Panc1 (cell line): ENCODE measurements at regions not wholly inside any gene's neighbourhood (a gene's known extent, or its start where the extent isn't known, plus 50 kb on each side); places are given as distances from the start of the nearest gene placed in this dataset.
A peak's percentile ranks its signal among the peaks of the same experiment; 100 is the strongest.

ENCODE experiments used
- ATAC-seq: fragments of 200-7000 bp; cut with Tn5 transposase; 2 replicates; pipeline ENCODE4 v1.9.1; 2020; ENCODE audit warnings: mild to moderate bottlenecking, moderate library complexity
- BruUV-seq: library from RNA; stranded (reverse); fragments of 400-500 nt; replicated peaks from 2 replicates; lab custom pipeline; 2021; lab: Mats Ljungman, UMichigan
- CTCF ChIA-PET: fragments of 300-600 bp; sonication (Branson Sonifier 250); formaldehyde crosslinking; loops from one replicate; lab custom pipeline; 2022; ENCODE audit warnings: antibody characterized with exemption; lab: Charles Lee
- POLR2A ChIA-PET: fragments of 300-600 bp; sonication (Branson Sonifier 250); formaldehyde crosslinking; loops from one replicate; lab custom pipeline; 2022; ENCODE audit warnings: antibody characterized with exemption; lab: Charles Lee
- DNase-seq: peaks from one replicate; pipeline ENCODE4 v3.0.0-alpha.2; 2010; ENCODE audit warnings: low read depth, low spot score
- H3K27ac ChIP-seq: 2 replicates; pipeline ENCODE4 v1.5.1; 2011; ENCODE audit warnings: mild to moderate bottlenecking, low read length, inconsistent platforms
- H3K27me3 ChIP-seq: fragments of 200-500 bp; sonication (Bioruptor generic); 2 replicates; pipeline ENCODE4 v1.6.0; 2014; ENCODE audit warnings: low read length, inconsistent platforms; ENCODE audit not compliant: control insufficient read depth, insufficient read depth
- H3K36me3 ChIP-seq: fragments of 200-500 bp; sonication (Bioruptor generic); 2 replicates; pipeline ENCODE4 v1.5.1; 2014; ENCODE audit warnings: inconsistent platforms, mild to moderate bottlenecking, low read length, moderate library complexity; ENCODE audit not compliant: control insufficient read depth, insufficient read depth
- H3K4me1 ChIP-seq: 2 replicates; pipeline ENCODE4 v1.5.1; 2011; ENCODE audit warnings: inconsistent platforms, mild to moderate bottlenecking, low read length, moderate library complexity; ENCODE audit not compliant: control insufficient read depth, insufficient read depth
- H3K4me3 ChIP-seq, 2 experiments: 2 replicates each; pipeline ENCODE4 v1.5.1; 2011 to 2012; ENCODE audit warnings: low read depth in 2 of 2, low read length in 2 of 2, mild to moderate bottlenecking in 2 of 2, inconsistent platforms in 1 of 2, moderate library complexity in 1 of 2
- H3K9me3 ChIP-seq: fragments of 200-500 bp; sonication (Bioruptor generic); 2 replicates; pipeline ENCODE4 v1.5.1; 2014; ENCODE audit warnings: low read depth, mild to moderate bottlenecking, inconsistent platforms, low read length, moderate library complexity; ENCODE audit not compliant: control insufficient read depth, insufficient read depth
- POLR2AphosphoS5 ChIP-seq: IDR thresholded peaks from 2 replicates; pipeline ENCODE4 v1.6.1; 2012; ENCODE audit warnings: mild to moderate bottlenecking, low read depth, low read length, moderate library complexity
- SIN3A ChIP-seq: IDR thresholded peaks from 2 replicates; pipeline ENCODE4 v1.6.1; 2012; ENCODE audit warnings: low read depth, mild to moderate bottlenecking, low read length, moderate library complexity, borderline replicate concordance; ENCODE audit not compliant: insufficient read depth
- TCF7L2 ChIP-seq: IDR thresholded peaks from 2 replicates; pipeline ENCODE4 v1.6.1; 2011; ENCODE audit warnings: mild to moderate bottlenecking, low read depth, low read length, inconsistent platforms
- in situ Hi-C: cut with HindIII; loops from 2 replicates; pipeline ENCODE4 v1.10.0; 2016; ENCODE audit warnings: low sequenced_read_pairs, low pct_unique_long_range_greater_than_20kb
- intact Hi-C: fragments of 100-400 bp; cut with micrococcal nuclease; formaldehyde crosslinking; loops from one replicate; pipeline ENCODE4 v1.10.0; 2022; ENCODE audit not compliant: unreplicated experiment
- TF ChIP-seq, protein P1 (sequence below): fragments of 450-650 bp; IDR thresholded peaks from 2 replicates; pipeline ENCODE4 v1.5.1; 2017; ENCODE audit warnings: mild to moderate bottlenecking
- TF ChIP-seq, protein P2 (sequence below), 2 experiments: IDR thresholded peaks; 2 replicates each; pipeline ENCODE4 v1.6.1; 2011 to 2012; ENCODE audit warnings: low read depth in 2 of 2, control low read depth in 1 of 2, low read length in 1 of 2, mild to moderate bottlenecking in 1 of 2, moderate library complexity in 1 of 2; ENCODE audit not compliant: insufficient read depth in 1 of 2

DNA sequence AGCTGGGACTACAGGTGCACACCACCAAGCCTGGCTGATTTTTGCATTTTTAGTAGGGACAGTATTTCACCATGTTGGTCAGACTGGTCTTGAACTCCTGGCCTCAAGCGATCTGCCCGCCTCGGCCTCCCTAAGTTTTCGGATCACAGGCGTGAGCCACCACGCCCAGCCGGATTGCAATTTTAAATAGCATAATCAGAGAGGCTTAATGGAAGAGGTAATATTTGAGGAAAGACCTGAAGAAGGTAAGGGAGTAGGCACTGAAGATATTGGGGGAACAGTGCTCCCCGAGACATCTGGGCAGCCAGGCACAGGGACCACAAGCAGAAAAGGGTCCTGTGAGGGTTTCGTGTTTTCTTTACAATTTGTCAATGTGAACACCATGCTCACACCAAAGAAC, 61.4 kb upstream of the USP6NL start:
- CTCF ChIA-PET: no interaction called here
- Histone ChIP-seq H3K4me1 (no peaks in the 10 kb centered on the region), H3K36me3 (no peaks in the 10 kb centered on the region), H3K4me3 (no peak overlapping the region), H3K27ac (no peak overlapping the region), H3K27me3 (no peaks in the 10 kb centered on the region), H3K9me3 (no peaks in the 10 kb centered on the region)
- ATAC-seq (no peak), DNase-seq (no peak)
- intact Hi-C loops: no loop called here
- BruUV-seq: no TSS peak
- in situ Hi-C loops: no loop called here
- POLR2A ChIA-PET: no interaction called here
- TF ChIP-seq SIN3A: no peak
- TF ChIP-seq POLR2AphosphoS5: no peak
- TF ChIP-seq, protein P1, sequence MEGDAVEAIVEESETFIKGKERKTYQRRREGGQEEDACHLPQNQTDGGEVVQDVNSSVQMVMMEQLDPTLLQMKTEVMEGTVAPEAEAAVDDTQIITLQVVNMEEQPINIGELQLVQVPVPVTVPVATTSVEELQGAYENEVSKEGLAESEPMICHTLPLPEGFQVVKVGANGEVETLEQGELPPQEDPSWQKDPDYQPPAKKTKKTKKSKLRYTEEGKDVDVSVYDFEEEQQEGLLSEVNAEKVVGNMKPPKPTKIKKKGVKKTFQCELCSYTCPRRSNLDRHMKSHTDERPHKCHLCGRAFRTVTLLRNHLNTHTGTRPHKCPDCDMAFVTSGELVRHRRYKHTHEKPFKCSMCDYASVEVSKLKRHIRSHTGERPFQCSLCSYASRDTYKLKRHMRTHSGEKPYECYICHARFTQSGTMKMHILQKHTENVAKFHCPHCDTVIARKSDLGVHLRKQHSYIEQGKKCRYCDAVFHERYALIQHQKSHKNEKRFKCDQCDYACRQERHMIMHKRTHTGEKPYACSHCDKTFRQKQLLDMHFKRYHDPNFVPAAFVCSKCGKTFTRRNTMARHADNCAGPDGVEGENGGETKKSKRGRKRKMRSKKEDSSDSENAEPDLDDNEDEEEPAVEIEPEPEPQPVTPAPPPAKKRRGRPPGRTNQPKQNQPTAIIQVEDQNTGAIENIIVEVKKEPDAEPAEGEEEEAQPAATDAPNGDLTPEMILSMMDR: no peak

DNA sequence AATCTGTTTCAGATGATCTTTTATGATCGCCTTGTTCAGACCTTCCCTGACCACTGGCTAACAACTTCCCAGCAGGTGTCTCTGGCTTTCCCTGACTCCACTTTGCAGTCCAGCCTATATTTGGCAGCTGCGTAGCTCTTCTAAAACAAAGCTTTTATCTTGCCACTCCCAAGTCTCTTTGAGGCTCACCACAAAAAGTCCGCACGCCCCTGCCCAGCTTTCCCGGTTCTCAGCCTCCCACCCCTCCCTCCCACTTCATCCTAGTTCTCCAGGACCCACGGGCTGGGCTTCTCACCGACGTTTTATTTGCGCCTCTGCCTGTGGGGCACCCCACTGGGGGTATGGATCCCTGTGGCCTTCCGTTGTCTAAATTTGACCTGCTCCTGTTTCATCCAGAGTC, 58.9 kb upstream of the USP6NL start:
- no peaks in the 10 kb centered on the region for H3K27me3 ChIP-seq
- H3K27ac ChIP-seq: no peak overlapping the region
- no peak overlapping the region for H3K4me3 ChIP-seq
- ChIA-PET CTCF (no interaction called here), POLR2A (no interaction called here)
- H3K4me1 ChIP-seq: no peaks in the 10 kb centered on the region
- DNase-seq: no peak
- in situ Hi-C loops: no loop called here
- intact Hi-C loops: no loop called here
- TF ChIP-seq, protein P1: no peak
- no peak for TF ChIP-seq SIN3A
- no peak for TF ChIP-seq POLR2AphosphoS5
- no peak for TF ChIP-seq TCF7L2
- no peak for ATAC-seq
- H3K9me3 ChIP-seq: no peaks in the 10 kb centered on the region
- H3K36me3 ChIP-seq: no peaks in the 10 kb centered on the region
- no TSS peak for BruUV-seq

DNA sequence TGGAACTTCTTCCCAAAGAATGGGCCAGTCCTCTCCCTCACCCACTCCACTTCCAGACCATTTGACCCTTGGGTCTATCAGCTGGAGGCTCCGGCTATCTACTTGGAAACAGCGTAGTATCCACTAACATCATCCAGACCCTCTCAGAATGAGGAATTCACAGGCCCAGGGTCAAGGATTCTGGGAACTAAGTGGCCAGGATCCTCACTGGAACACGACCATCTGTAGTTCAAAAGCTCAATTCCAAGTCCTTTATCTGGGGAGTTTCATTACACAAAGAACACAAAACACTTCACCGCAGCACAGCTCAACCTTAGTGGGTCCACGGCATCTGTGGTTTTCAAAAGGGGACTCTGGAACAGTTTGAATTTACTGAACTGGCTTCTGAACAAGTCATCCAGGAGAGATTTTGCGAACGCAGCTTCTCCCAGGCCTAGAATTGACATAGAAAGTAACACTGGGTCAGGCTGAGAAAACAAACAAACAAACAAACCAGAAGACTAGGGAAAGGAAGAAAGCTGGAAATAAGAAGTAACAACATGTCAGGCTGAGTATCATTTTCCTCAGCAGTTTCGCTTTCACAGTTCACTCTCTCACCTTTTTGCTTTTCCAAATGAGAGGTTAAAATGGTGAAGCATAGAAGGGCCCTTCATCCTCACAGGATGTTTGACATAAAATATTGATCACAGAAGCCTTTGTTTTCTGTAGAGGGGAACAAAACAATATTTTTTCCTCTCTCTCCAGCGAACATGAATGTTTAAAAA, 57.6 kb upstream of the USP6NL start:
- no peaks in the 10 kb centered on the region for H3K9me3 ChIP-seq
- no peaks in the 10 kb centered on the region for H3K4me1 ChIP-seq
- H3K27me3 ChIP-seq: no peaks in the 10 kb centered on the region
- TF ChIP-seq SIN3A (no peak), TCF7L2 (no peak), POLR2AphosphoS5 (no peak)
- TF ChIP-seq, protein P1: no peak
- TF ChIP-seq, protein P2, sequence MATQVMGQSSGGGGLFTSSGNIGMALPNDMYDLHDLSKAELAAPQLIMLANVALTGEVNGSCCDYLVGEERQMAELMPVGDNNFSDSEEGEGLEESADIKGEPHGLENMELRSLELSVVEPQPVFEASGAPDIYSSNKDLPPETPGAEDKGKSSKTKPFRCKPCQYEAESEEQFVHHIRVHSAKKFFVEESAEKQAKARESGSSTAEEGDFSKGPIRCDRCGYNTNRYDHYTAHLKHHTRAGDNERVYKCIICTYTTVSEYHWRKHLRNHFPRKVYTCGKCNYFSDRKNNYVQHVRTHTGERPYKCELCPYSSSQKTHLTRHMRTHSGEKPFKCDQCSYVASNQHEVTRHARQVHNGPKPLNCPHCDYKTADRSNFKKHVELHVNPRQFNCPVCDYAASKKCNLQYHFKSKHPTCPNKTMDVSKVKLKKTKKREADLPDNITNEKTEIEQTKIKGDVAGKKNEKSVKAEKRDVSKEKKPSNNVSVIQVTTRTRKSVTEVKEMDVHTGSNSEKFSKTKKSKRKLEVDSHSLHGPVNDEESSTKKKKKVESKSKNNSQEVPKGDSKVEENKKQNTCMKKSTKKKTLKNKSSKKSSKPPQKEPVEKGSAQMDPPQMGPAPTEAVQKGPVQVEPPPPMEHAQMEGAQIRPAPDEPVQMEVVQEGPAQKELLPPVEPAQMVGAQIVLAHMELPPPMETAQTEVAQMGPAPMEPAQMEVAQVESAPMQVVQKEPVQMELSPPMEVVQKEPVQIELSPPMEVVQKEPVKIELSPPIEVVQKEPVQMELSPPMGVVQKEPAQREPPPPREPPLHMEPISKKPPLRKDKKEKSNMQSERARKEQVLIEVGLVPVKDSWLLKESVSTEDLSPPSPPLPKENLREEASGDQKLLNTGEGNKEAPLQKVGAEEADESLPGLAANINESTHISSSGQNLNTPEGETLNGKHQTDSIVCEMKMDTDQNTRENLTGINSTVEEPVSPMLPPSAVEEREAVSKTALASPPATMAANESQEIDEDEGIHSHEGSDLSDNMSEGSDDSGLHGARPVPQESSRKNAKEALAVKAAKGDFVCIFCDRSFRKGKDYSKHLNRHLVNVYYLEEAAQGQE (IDR thresholded peaks at IDR 0.05; ENCODE audit: insufficient read depth in 1 of 2, low read depth in 2 of 2, low read length in 1 of 2): no peak
- peak overlapping the region; percentile 39; the same call in 1 of the 2 replicates for H3K27ac ChIP-seq
- intact Hi-C loops: no loop called here
- ChIA-PET POLR2A (no interaction called here), CTCF (no interaction called here)
- ATAC-seq (no peak), DNase-seq (no peak)
- H3K36me3 ChIP-seq: no peaks in the 10 kb centered on the region
- H3K4me3 ChIP-seq: peak overlapping the region in 1 of 2 experiments; percentile 20; a peak in 1 of 4 replicates
- in situ Hi-C loops: no loop called here
- no TSS peak for BruUV-seq
